Hepatocyte (in vitro differentiated cells): ENCODE measurements at regions not wholly inside any gene's neighbourhood (a gene's known extent, or its start where the extent isn't known, plus 50 kb on each side); places are given as distances from the start of the nearest gene placed in this dataset.

Source experiments
- DNase-seq: peaks from one replicate; pipeline ENCODE4 v3.0.0-alpha.2; 2016; ENCODE audit warnings: low spot score
- H2AFZ ChIP-seq: fragments of 200-600 bp; sonication (generic); 2 replicates; pipeline ENCODE4 v1.6.0; 2016; ENCODE audit warnings: antibody characterized with exemption, mild to moderate bottlenecking
- H3K27ac ChIP-seq: fragments of 200-600 bp; sonication (generic); 2 replicates; pipeline ENCODE4 v1.5.1; 2016; ENCODE audit warnings: mild to moderate bottlenecking
- H3K27me3 ChIP-seq: fragments of 200-600 bp; sonication (generic); 2 replicates; pipeline ENCODE4 v1.6.1; 2016
- H3K36me3 ChIP-seq: fragments of 200-600 bp; sonication (generic); replicated peaks from 2 replicates; pipeline ENCODE4 v1.5.1; 2016; ENCODE audit warnings: low read depth; ENCODE audit not compliant: insufficient read depth
- H3K4me1 ChIP-seq: fragments of 200-600 bp; sonication (generic); 2 replicates; pipeline ENCODE4 v1.5.1; 2016; ENCODE audit warnings: mild to moderate bottlenecking, moderate library complexity; ENCODE audit not compliant: insufficient read depth
- H3K4me2 ChIP-seq: fragments of 200-600 bp; sonication (generic); 2 replicates; pipeline ENCODE4 v1.6.0; 2016
- H3K4me3 ChIP-seq: fragments of 200-600 bp; sonication (generic); 2 replicates; pipeline ENCODE4 v1.5.1; 2016; ENCODE audit warnings: mild to moderate bottlenecking
- H3K79me2 ChIP-seq: fragments of 200-600 bp; sonication (generic); 2 replicates; pipeline ENCODE4 v1.6.0; 2017; ENCODE audit warnings: mild to moderate bottlenecking
- H3K9me2 ChIP-seq: fragments of 200-600 bp; sonication (generic); replicated peaks from 2 replicates; pipeline ENCODE4 v1.6.0; 2017; ENCODE audit warnings: mild to moderate bottlenecking; ENCODE audit not compliant: insufficient read depth
- H3K9me3 ChIP-seq: fragments of 200-600 bp; sonication (generic); 2 replicates; pipeline ENCODE4 v1.5.1; 2016; ENCODE audit warnings: low read depth, mild to moderate bottlenecking
- H4K20me1 ChIP-seq: fragments of 200-600 bp; sonication (generic); 2 replicates; pipeline ENCODE4 v1.6.0; 2016; ENCODE audit warnings: mild to moderate bottlenecking; ENCODE audit not compliant: insufficient read depth, poor library complexity, severe bottlenecking
- EZH2 ChIP-seq: fragments of 200-600 bp; sonication (generic); IDR thresholded peaks from 2 replicates; pipeline ENCODE4 v1.6.1; 2016; ENCODE audit warnings: antibody characterized with exemption, mild to moderate bottlenecking, borderline replicate concordance
- EZH2phosphoT487 ChIP-seq: fragments of 200-600 bp; sonication (generic); IDR thresholded peaks from one replicate; pipeline ENCODE4 v1.6.1; 2018; ENCODE audit warnings: antibody characterized with exemption, mild to moderate bottlenecking, low read depth, moderate library complexity; ENCODE audit not compliant: unreplicated experiment, severe bottlenecking
- WGBS: methylation state at CpG from one replicate; pipeline ENCODE4 v1.1.6; 2016; ENCODE audit warnings: low lambda C conversion rate; ENCODE audit errors: missing lambda C conversion rate; 5-methylcytosine and 5-hydroxymethylcytosine counted together
- TF ChIP-seq, protein P1 (sequence below): fragments of 200-600 bp; sonication (generic); IDR thresholded peaks from 2 replicates; pipeline ENCODE4 v1.5.1; 2016; ENCODE audit warnings: antibody characterized with exemption, mild to moderate bottlenecking; ENCODE audit not compliant: poor library complexity

DNA sequence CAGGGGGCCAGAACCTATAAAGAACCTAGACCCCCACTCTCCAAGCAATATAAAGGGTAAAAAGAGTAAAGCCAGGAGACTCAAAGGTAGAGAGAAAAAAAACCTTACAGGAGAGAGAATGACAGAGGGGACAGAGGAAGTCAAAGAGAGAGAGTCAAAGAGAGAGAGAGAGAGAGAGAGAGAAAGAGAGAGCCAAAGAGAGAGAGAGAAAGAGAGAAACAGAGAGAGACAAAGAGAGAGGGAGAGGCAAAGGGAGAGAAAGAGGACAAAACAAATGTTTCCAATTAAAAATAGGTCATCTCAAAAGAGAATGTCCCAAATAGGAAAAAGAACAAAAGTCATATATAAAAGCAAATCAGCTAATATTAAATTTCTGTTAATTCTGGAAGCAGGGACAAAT, 251.5 kb downstream of the DPY19L2 start:
- H3K27me3 ChIP-seq, result no peaks in the 10 kb centered on the region
- H3K9me2 ChIP-seq, result no peaks in the 10 kb centered on the region
- TF ChIP-seq, protein P1, sequence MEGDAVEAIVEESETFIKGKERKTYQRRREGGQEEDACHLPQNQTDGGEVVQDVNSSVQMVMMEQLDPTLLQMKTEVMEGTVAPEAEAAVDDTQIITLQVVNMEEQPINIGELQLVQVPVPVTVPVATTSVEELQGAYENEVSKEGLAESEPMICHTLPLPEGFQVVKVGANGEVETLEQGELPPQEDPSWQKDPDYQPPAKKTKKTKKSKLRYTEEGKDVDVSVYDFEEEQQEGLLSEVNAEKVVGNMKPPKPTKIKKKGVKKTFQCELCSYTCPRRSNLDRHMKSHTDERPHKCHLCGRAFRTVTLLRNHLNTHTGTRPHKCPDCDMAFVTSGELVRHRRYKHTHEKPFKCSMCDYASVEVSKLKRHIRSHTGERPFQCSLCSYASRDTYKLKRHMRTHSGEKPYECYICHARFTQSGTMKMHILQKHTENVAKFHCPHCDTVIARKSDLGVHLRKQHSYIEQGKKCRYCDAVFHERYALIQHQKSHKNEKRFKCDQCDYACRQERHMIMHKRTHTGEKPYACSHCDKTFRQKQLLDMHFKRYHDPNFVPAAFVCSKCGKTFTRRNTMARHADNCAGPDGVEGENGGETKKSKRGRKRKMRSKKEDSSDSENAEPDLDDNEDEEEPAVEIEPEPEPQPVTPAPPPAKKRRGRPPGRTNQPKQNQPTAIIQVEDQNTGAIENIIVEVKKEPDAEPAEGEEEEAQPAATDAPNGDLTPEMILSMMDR, result no peak
- no peak for TF ChIP-seq EZH2
- TF ChIP-seq EZH2phosphoT487, result no peak
- DNase-seq, result no peak
- no peak overlapping the region for H3K4me3 ChIP-seq
- H3K36me3 ChIP-seq, result no peaks in the 10 kb centered on the region
- no peak overlapping the region for H2AFZ ChIP-seq
- H3K79me2 ChIP-seq, result no peaks in the 10 kb centered on the region
- H3K4me2 ChIP-seq, result no peak overlapping the region
- H3K27ac ChIP-seq, result no peak overlapping the region
- no peaks in the 10 kb centered on the region for H3K9me3 ChIP-seq
- no peaks in the 10 kb centered on the region for H3K4me1 ChIP-seq
- no peaks in the 10 kb centered on the region for H4K20me1 ChIP-seq

DNA sequence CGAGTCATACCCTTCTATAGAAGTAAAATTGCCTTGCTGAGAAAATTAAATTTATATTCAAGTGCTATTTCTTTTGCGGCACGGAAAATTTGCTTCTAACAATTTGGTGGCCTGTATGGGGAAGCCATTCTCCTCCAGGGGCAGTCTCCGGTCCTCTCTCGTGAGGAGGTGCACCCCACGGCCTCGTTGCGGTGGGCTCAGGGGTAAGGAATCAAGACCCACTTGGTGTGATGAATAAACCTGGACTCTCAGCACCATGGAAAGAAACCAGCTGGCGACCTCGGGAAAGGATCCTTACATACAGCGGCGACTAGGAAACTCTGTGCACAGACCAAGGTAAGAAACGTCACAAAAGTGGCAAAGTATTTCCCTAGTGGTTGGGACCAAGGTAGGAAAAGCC, 252.9 kb downstream of the DPY19L2 start:
- no peak overlapping the region for H2AFZ ChIP-seq
- H3K4me2 ChIP-seq, result no peak overlapping the region
- WGBS, result 95% methylated on average over 13 of the region's 13 CpGs
- no peak overlapping the region for H3K4me3 ChIP-seq
- H3K9me3 ChIP-seq, result no peaks in the 10 kb centered on the region
- H3K27ac ChIP-seq, result no peak overlapping the region
- H3K79me2 ChIP-seq, result no peaks in the 10 kb centered on the region
- H3K36me3 ChIP-seq, result no peaks in the 10 kb centered on the region
- no peaks in the 10 kb centered on the region for H3K9me2 ChIP-seq
- no peaks in the 10 kb centered on the region for H3K4me1 ChIP-seq
- H4K20me1 ChIP-seq, result no peaks in the 10 kb centered on the region
- DNase-seq, result no peak
- TF ChIP-seq, protein P1, result no peak
- no peak for TF ChIP-seq EZH2phosphoT487
- no peak for TF ChIP-seq EZH2
- no peaks in the 10 kb centered on the region for H3K27me3 ChIP-seq

DNA sequence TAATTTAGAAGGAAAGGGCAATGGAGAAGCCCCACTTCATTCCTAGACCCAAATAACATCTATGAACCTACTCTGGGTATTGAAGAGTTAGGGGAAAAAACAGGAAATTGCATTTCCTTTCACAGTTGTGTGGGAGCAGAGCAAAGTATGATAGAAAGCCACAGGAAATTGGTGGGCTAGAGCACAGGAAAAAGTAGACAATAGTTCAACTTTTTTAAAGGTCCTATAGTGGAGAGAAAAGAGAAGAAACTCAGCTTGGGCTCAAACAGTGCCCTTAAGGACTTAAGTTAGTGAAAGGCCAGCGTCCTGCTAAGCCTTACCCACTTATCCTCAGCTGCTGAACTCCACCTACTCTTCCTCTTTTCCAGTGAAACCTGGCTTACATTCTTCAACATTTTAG, 258.1 kb downstream of the DPY19L2 start:
- no peak for DNase-seq
- H4K20me1 ChIP-seq, result no peaks in the 10 kb centered on the region
- H3K9me3 ChIP-seq, result no peaks in the 10 kb centered on the region
- no peaks in the 10 kb centered on the region for H3K9me2 ChIP-seq
- TF ChIP-seq EZH2phosphoT487 (no peak), EZH2 (no peak)
- TF ChIP-seq, protein P1, result no peak
- no peaks in the 10 kb centered on the region for H3K36me3 ChIP-seq
- no peak overlapping the region for H2AFZ ChIP-seq
- no peaks in the 10 kb centered on the region for H3K27me3 ChIP-seq
- no peak overlapping the region for H3K4me3 ChIP-seq
- no peaks in the 10 kb centered on the region for H3K79me2 ChIP-seq
- WGBS, result 81% methylated on average over 1 of the region's 1 CpG
- H3K27ac ChIP-seq, result no peak overlapping the region
- H3K4me1 ChIP-seq, result no peaks in the 10 kb centered on the region
- no peak overlapping the region for H3K4me2 ChIP-seq

DNA sequence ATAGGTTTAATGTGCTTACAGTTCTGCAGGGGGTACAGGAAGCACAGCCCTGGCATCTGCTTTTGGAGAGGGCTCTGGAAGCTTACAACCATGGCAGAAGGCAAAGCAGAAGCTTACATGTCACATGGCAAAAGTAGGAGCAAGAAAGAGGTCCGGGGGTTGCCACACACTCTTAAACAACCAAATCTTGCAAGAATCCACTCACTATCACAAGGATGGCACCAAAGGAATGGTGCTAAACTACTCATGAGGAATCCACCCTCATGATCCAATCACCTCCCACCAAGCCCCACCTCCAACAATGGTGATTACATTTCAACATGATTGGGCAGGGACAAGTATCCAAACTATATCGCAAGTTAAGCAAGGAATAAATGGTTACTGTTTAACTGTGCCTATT, 255.8 kb upstream of the AVPR1A start:
- Histone ChIP-seq H3K4me2 (no peak overlapping the region), H3K27me3 (no peaks in the 10 kb centered on the region), H3K36me3 (no peaks in the 10 kb centered on the region), H4K20me1 (no peaks in the 10 kb centered on the region), H3K4me3 (no peak overlapping the region), H3K9me3 (no peaks in the 10 kb centered on the region), H3K27ac (no peak overlapping the region), H3K9me2 (no peaks in the 10 kb centered on the region), H3K79me2 (no peaks in the 10 kb centered on the region), H3K4me1 (peaks cover 5% of the 10 kb centered on the region), H2AFZ (no peak overlapping the region)
- no peak for DNase-seq
- TF ChIP-seq EZH2 (no peak), EZH2phosphoT487 (no peak)
- TF ChIP-seq, protein P1, result no peak
- 92% methylated on average over 2 of the region's 2 CpGs for WGBS
